HG03108 (cell line): ENCODE measurements at regions not wholly inside any gene's neighbourhood (a gene's known extent, or its start where the extent isn't known, plus 50 kb on each side); places are given as distances from the start of the nearest gene placed in this dataset.
"Not testable (repeated sequence)": the region's sequence is repeated elsewhere in the genome, so short reads cannot be mapped to it uniquely, and the experiment has no call there.

ENCODE experiments used
- ATAC-seq: cut with Tn5 transposase; IDR thresholded peaks from one replicate; pipeline ENCODE4 v1.9.1; 2021; ENCODE audit warnings: moderate library complexity; ENCODE audit not compliant: unreplicated experiment

DNA sequence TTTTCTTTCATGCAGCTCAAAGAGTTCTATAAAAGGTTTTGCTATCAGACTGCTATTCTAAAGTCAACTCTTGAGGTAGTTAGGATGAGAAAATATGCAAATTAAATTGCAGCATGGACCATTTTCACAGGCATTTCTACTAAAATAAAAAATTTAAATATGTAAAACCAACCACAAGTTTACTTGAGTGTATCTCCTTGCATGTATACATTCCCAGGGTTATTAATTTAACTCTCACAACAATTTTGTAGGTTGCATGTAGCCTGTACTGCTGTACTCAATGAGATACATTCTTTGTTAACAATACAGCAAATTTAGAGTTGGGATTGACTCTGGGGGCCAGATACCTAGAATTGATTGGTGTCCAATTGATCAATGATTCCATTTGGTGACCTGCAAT is 265.8 kb downstream of the MED10 start:
- no peak for ATAC-seq

DNA sequence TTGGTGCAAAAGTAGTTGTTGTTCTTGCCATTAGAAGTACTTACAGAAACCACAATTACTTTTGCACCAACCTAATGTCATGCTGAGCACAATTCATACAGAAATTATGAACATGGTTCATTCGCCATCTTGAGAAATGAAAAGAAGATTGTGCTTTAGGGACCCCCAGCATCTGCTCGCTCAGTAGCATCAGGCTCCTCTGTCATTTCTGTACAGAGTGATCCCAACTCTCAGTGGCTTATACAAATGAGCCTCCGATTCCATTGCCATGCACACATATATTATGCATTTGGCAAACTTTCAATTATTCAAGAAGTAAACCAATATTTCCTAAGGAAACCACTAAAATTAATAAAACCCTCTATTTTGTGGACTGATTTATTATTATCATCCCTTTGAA is 266.2 kb downstream of the MED10 start:
- no peak for ATAC-seq

DNA sequence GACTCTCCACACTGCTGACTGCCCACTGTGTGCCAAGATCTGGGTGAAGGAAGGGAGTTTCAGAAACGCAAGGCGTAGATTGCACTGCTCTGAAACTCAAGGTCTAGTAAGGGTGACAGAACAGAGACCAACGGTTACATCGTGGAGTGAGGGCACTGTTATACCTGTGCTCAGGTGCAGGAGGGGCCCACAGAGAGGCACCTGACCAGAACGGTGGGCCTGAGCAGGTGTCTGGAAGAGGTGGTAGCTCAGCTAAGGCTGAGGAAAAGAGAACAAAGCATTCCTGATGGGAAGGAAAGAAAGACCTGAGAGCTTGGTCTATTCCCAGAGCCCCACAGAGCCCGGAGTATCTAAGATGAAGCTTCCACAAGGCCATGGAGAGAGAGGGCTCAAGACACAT is 267.2 kb downstream of the MED10 start:
- no peak for ATAC-seq

DNA sequence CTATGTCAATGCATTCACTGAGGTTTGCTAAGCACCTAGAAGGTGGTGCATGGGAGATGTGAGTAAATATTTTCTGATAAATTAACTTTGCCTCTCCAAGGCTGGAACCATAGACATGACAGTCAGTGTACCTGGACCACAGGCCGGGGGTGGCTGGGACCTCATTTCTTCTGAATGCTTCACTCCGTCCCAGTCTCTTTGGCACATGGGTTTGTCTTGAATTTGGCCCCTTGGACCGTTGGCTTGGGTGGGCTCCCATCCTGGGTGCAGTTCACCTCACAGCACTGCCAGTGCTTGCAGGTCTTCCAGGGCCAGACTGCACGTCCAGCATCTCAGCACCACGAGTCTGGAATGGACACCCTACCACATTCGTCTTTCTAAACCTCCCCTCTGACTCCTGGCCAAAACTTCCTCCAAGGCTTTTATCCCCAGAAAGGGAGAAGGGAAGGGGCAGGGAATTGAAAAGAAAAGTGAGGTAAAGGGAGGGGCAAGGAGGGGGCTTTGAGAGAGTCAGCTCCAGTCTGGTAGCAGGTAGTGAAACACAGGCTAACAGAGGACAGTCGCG is 267.8 kb downstream of the MED10 start:
- no peak for ATAC-seq

DNA sequence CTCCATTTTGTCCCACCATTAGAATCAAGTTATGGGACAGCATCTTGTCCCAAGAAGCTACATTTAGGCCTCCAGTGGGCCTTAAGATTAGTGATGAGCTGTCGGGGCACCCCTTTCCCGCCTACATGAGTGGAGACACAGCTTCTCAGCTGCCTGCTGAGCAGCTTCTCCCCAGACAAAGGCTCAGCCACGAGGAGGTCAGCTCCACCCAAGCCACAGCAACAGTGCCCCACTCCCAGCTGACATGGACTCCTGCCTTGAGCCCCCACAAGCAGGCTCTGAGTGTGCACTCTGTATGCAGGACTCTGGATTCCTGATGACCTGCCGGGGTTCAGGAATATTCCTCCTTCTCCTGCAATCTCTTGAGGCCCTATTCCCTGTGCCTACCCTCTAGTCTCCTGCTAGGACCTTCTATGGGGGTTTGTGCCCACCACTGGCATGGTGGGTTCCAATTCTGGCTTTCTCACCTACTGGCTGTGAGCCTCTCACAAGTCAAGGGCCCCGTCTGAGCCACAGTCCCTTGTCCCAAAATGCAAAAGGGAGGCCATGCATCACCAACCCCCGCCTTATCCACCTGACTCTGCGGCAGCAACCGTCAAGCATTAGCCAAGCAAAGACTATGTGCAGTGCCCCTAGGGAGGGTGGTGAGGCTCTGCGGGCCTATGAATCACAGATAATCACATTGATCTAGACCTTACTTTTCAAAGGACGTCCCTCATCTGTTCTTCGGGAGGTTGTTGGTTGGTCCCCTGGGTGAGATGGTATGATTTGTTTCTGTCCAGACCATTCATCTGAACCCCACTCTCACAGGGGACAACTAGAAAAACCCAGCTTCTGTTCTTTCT is 269.1 kb downstream of the MED10 start:
- ATAC-seq: no peak

DNA sequence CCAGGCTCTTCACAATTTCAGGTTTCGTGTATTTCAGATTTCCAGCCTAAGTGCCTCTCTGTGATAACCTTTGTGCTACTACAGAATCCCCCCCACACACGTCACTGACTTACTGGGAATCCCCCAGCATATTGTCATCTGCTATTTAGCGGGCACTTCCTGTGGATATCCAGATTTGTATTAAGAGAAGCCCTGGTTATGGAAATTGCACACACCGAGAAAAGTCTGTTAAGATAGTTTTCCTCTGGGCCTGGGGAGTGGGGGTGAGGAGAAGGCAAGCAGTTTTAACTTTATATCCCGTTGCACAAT is 269.9 kb downstream of the MED10 start:
- ATAC-seq: no peak

DNA sequence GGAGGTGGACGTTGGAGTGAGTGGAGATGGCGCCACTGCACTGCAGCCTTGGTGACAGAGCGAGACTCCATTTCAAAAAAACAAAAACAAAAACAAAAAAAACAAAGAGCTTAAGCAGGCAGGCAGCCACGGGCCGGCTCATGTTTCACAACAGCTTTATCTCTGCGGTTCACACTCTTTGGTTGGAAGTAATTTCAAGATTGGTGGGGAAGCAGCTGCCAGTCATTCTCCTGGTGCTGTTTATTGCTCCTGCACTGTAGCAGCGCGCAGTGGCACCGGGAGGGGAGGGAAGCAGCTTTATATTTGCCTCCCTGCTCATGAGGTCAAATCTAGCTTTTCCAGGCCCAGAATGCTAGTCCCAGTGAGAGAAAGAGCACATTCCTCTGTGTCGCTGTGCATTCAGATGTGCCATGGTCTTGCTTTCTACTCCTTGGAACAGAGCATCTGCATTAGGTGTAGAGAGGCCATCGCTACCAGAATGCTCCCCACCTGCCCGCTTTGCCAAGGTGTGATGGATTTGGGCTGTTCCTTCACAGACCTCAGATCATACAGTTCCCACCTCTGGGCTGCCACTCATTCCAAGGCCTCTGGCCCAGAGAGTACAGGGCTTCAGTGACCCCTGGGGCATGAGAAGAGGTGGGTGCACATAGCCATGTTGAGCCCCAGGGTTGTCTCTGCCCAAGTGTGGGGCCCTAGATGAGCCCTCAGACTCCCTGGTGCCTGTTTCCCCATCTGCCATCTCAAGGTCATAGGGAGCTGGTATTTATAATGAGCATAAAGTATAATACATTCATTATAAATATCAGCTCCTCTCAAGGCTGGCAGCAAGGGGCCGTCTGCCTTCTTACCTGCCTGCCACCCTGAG is 270.4 kb downstream of the MED10 start:
- ATAC-seq: no peak

DNA sequence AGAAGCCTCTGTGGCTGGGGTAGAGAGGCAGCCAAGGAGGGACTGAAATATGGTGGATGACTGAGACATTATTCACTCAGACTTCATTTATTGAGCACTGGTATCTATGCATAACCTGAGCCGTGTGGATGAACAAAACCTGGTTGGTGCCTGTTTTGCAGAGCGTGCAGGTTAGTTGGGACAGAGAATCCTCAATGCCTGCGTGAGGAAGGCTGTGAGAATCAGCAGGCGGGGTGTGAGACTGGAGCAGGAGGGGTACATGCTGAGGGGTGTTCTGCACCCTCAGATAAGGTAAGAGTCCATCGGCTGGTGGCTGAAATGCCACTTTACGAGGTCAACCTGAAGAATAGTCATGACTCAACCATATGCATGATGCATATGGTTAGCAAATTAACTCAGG is 271.6 kb downstream of the MED10 start:
- no peak for ATAC-seq

DNA sequence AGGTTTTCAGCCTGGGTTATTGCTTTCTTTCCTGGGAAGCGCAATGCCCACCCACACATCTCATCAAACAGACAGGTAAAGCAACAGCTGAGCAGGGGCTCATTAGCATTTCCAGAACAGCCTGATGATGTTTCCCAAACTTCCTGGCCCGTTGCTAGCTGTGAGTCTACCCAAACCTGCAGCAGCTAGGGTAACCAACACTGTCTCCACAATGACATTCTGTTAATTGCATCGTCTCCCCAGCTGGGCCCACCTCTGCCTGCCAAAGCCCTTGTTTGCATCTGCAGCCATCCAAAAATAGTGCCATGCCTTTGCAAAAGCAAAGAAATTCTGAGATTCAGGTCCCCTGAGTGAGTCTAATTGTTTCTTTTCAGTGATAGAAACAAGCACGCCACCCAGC is 273.0 kb downstream of the MED10 start:
- ATAC-seq: no peak

DNA sequence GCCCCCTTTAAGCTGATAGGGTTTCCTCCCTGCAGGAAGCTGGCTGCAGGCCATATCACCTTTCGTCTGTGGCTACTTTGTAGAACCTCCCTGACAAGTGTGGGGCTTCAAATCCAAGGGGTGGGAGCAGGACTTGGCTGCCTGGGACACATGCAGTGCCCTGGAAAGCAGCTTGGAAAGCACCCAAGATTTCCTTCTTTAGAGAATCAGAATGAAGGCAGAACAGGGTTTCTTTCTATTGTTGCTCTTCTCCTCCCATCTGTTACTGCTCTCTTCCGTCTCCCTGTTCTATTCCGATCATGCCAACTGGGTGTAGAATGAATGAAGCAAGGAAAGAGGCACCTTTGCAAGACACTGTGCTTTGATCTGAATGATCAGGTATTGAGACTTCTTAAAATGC is 282.2 kb downstream of the MED10 start:
- no peak for ATAC-seq

DNA sequence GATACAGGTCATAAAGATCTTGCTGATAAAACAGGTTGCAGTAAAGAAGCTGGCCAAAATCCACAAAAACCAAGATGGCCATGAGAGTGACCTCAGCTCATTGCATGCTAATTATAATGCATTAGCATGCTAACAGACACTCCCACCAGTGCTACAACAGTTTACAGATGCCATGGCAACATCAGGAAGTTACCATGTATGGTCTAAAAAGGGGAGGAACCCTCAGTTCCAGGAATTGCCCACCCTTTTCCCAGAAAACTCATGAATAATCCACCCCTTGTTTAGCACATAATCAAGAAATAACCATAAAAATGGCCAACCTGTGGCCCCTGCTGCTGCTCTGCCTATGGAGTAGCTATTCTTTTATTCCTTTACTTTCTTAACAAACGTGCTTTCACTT is 284.2 kb downstream of the MED10 start:
- ATAC-seq: not testable (repeated sequence)

DNA sequence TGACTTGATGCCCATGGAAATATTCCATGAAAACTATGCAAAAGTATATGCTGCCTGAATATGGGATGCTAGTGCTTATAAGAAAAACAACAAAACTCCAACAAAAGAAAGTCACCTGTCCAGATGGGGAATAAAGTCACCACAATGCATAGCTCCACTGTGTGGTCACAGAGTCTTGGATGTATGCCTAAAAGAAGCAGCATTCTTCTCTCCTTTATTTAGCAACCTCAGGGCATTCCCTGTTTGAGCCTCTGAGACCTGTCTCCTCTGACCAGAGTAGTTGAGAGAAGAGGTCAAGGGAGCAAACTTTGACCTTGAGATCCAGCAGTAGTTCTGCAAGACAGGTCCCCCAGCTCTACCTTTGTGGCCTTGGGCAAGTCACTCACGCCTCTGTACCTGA is 287.5 kb downstream of the MED10 start:
- ATAC-seq: no peak

DNA sequence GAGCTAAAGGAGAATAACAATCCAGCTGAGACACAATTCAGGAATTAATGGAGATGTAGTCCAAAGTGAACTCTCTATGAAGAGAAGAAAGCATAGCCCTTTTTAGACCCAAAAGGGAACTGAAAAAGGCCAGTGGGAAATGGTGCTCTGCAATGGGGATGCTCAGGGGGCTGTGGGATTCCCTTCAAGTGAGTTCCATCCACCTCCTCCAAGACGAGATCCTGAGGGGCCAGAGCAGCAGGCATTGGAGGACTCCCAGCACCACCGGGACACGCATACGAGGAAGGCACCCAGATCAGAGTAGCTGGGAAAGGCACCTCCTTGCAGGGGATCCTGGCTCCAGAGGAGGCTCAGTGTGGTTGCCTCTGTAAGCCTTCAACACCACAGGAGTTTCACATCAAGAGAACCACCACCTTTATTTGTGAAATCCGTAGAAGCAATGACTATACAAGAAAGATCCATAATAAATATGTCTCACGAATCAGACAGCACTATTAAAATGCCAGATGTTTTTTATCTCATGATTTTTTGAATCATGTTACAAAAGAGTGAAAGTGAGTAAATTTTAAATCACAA is 288.2 kb downstream of the MED10 start:
- ATAC-seq: no peak

DNA sequence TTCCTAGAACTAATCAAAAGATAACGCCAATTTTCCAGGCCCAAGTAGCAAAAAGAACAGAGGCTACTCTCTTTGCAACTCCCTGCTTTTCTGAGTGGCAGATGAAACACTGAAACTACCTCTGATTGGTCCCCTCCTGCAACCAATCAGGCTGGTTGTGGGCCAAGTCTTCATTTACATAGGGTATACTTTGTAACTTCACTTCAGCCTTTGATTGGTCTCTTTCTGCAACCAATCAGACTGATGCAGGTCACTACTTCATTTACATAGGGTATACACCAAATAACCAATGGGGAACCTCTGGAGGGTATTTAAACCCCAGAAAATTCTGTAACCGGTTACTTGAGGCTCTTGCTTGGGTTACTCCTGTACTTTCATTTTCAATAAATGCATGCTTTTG is 289.6 kb downstream of the MED10 start:
- no peak for ATAC-seq

DNA sequence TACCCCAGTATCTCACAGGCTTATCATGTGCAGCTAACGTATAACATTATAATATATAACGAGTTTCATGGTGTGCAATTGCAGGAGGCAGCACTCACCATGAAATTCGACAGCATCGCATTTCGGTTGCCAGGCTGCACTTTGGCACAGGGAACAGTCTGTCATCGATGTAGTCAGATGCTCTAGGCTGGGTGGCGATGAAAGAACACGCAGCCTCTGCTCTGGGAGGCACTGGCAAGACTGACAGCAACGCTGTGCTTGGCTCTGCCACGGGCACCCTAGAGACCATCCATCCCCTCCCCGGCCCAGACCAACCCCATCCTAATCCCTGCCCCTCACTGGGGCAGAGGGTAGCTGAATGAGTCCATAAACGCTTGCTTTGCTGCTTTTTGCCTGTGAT is 290.8 kb downstream of the MED10 start:
- ATAC-seq: no peak

DNA sequence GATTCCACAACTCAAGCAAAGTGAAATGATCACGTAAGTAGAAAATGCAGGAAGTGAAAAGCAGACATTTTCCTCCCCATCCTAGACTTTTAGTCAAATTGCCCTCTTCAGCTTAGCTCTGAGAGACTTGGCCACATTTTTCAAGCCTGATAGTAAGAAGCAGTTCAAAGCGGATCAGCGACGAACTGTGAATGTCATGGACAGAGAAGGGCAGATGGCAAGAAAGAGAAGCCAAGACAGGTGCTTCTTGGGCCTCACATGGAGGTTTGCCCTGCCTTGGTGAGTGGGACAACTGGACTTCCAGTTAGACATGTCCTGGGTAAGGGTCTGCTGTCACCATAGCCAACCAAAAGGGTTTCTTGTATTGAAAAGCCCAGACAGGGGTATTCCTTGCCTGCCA is 291.5 kb downstream of the MED10 start:
- no peak for ATAC-seq

DNA sequence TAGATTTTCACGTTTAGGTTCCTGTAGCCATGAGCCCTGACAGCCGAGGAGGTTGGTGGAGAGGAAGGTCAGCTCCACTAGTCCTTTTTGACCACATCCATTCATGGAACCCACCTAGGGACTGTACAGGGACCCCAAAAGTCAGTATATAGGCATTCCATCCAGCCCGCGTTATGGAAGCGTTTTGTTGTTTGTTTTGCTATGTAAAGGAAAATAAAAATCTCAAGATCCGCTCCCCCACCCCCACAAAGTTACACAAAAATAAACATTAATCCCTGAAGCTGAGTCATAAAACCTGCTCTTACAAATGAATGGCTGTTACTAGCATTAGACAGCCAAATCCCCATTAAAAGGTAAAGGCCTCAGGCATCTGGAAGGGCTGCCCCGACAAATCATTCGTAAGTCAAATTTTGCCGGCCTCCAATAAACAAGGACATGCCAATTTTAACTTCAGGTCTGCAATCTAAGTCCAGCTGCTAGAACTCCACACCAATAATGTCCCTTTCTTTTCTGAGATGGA is 292.9 kb downstream of the MED10 start:
- ATAC-seq: no peak

DNA sequence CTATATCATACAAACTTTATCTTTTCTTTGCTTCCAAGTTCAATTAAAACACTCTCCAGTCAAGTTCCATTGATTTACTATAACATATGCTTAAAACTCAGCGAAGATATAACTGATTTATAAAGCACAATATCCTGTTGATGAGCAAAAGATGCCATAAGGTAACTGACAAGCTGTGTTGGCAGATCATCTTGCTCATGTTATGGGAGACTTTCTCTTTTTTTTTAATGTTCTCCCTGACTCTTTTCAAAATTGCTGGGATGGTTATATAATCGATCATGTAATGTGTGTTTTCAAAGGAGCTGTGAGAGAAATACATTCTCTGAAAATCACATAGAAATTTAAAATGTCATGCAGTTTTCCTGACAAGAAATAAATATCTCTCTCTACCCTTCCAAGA is 293.5 kb downstream of the MED10 start:
- ATAC-seq: no peak

DNA sequence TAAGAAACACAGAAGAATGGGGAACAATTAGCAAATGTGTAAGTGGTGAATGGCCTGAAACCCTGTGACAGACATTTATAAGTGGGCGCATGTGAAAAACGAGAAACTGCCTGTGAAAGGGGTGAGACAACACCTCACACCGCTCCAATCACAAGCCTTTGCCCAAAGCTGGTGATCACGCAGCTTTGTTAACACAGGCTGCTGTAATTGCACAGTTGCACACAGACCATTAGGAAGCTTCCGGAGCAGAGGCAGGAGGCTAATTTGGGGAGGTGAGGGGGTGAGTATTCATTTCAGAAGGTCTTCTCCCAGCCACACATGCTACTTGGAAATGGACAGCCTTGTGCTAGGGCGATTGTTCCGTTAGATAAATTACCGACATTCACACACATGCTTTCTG is 294.0 kb downstream of the MED10 start:
- ATAC-seq: no peak

DNA sequence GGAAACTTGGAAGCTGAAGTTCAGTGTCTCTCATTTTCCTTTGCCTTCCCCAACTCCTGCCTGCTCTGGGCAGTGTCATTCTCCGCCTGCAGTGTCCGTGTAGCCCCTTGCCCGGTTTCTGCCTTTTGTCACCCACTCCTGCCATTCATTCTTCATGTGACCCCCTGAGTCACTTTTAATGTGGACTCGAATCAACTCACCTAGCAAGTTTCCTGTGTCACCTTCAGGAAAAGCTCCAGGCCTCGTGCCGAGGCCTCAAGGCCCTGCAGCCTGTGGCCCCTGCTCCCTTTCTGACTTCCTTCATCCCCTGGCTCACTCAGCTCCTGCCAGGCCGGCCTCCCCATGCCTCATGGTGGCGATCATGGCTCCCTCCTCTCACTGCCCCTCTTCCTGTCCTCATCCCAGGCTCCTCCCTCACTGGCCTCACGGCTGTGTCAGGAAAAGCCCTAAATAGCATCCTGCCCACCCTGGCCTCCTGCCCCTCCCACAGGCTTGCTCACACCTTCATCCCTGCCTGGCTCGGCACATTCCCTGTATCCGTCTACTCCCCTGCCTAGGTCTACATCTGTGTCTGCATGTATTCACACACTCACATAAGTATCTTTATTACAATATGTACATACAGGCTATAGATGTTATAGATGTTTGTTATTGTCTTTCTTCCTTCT is 294.9 kb downstream of the MED10 start:
- no peak for ATAC-seq

DNA sequence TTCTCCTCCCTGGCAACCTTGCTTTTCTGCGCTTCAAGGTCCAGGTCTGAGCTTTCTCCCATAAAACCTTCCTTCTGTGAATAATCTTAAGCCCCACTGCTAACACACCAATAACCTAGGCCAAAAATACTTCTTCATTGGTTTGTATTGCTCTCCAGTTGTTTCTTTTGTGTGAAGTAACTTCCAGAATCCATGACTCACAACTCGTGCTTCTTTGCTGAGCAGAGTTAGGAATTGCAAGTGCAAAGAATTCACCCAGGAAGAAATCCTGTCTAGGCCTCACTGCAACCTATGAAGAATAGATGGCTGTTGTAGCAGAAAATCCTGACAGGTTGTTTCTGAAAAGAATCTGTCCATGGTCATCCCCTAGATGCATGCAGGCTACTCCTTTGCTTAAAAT is 295.7 kb downstream of the MED10 start:
- ATAC-seq: no peak
